Caco-2 (cell line): ENCODE measurements at regions not wholly inside any gene's neighbourhood (a gene's known extent, or its start where the extent isn't known, plus 50 kb on each side); places are given as distances from the start of the nearest gene placed in this dataset.
"Not testable (repeated sequence)": the region's sequence is repeated elsewhere in the genome, so short reads cannot be mapped to it uniquely, and the experiment has no call there.

Experiments used
- BruUV-seq: library from RNA; stranded (reverse); fragments of 400-500 nt; replicated peaks from 2 replicates; lab custom pipeline; 2021; lab: Mats Ljungman, UMichigan
- CTCF ChIA-PET: fragments of 300-600 bp; sonication (Branson Sonifier 250); formaldehyde crosslinking; loops from one replicate; lab custom pipeline; 2022; ENCODE audit warnings: antibody characterized with exemption; lab: Charles Lee
- POLR2A ChIA-PET: fragments of 300-600 bp; sonication (Branson Sonifier 250); formaldehyde crosslinking; loops from one replicate; lab custom pipeline; 2022; ENCODE audit warnings: antibody characterized with exemption; lab: Charles Lee
- DNase-seq, 2 experiments: peaks; one replicate each; pipeline versions ENCODE4 v3.0.0 to v3.0.0-alpha.2; 2020 to 2022
- H3K27me3 ChIP-seq: replicated peaks from 2 replicates; pipeline ENCODE4 v1.6.0; 2011; ENCODE audit warnings: low read length; ENCODE audit not compliant: control insufficient read depth, insufficient read depth
- H3K36me3 ChIP-seq: 2 replicates; pipeline ENCODE4 v1.5.1; 2011; ENCODE audit warnings: low read length; ENCODE audit not compliant: control insufficient read depth, insufficient read depth
- H3K4me1 ChIP-seq: fragments of 250-450 bp; sonication (Bioruptor Pico); 2 replicates; pipeline ENCODE4 v1.5.1; 2020; ENCODE audit warnings: mild to moderate bottlenecking
- H3K4me3 ChIP-seq: 2 replicates; pipeline ENCODE4 v1.5.1; 2011; ENCODE audit warnings: low read depth, mild to moderate bottlenecking, control low read depth, low read length
- H3K9me3 ChIP-seq: fragments of 250-450 bp; sonication (Bioruptor Pico); 2 replicates; pipeline ENCODE4 v1.5.1; 2020; ENCODE audit warnings: mild to moderate bottlenecking, moderate library complexity
- H3K27ac Mint-ChIP-seq: one replicate; pipeline ENCODE4 v1.8.0; 2022; ENCODE audit warnings: mixed read lengths; ENCODE audit not compliant: unreplicated experiment
- H3K27me3 Mint-ChIP-seq: one replicate; pipeline ENCODE4 v1.8.0; 2022; ENCODE audit warnings: mixed read lengths; ENCODE audit not compliant: insufficient read depth, unreplicated experiment
- H3K36me3 Mint-ChIP-seq: one replicate; pipeline ENCODE4 v1.8.0; 2022; ENCODE audit warnings: mild to moderate bottlenecking, mixed read lengths; ENCODE audit not compliant: insufficient read depth, unreplicated experiment
- H3K4me1 Mint-ChIP-seq: one replicate; pipeline ENCODE4 v1.8.0; 2022; ENCODE audit warnings: low read depth, mixed read lengths; ENCODE audit not compliant: unreplicated experiment
- H3K4me3 Mint-ChIP-seq: one replicate; pipeline ENCODE4 v1.8.0; 2022; ENCODE audit warnings: mild to moderate bottlenecking, moderate library complexity, mixed read lengths; ENCODE audit not compliant: unreplicated experiment
- H3K9me3 Mint-ChIP-seq: one replicate; pipeline ENCODE4 v1.8.0; 2022; ENCODE audit warnings: mixed read lengths; ENCODE audit not compliant: unreplicated experiment
- CTCF ChIP-seq, 2 experiments: fragments of 200-600 bp in 1 of 2; IDR thresholded peaks; 1 replicate in 1 of 2; 2 replicates in 1 of 2; pipeline versions ENCODE4 v1.5.1 to v1.8.0; 2011 to 2022; ENCODE audit warnings: antibody characterized with exemption in 1 of 2, control low read depth in 1 of 2, inconsistent platforms in 1 of 2, low read depth in 1 of 2, low read length in 1 of 2, mild to moderate bottlenecking in 1 of 2, moderate library complexity in 1 of 2; ENCODE audit not compliant: insufficient read depth in 1 of 2, severe bottlenecking in 1 of 2, unreplicated experiment in 1 of 2
- intact Hi-C: fragments of 100-400 bp; cut with micrococcal nuclease; formaldehyde crosslinking; loops from one replicate; pipeline ENCODE4 v1.10.0; 2022; ENCODE audit not compliant: unreplicated experiment

- Histone ChIP-seq H3K9me3 (no peaks in the 10 kb centered on the region), H3K4me1 (peaks cover 10% of the 10 kb centered on the region; the same call in 1 of the 2 replicates), H3K27me3 (no peaks in the 10 kb centered on the region), H3K4me3 (no peak overlapping the region), H3K36me3 (no peaks in the 10 kb centered on the region)
- Mint-ChIP-seq H3K27ac (no peak overlapping the region), H3K27me3 (no peaks in the 10 kb centered on the region), H3K9me3 (no peaks in the 10 kb centered on the region), H3K4me3 (no peak overlapping the region), H3K36me3 (no peaks in the 10 kb centered on the region), H3K4me1 (no peaks in the 10 kb centered on the region)
- TF ChIP-seq CTCF (IDR thresholded peaks at IDR 0.05; ENCODE audit: insufficient read depth in 1 of 2, low read depth in 1 of 2, low read length in 1 of 2, severe bottlenecking in 1 of 2, unreplicated experiment in 1 of 2), result no peak
- CTCF ChIA-PET, result no interaction called here
- no TSS peak for BruUV-seq
- POLR2A ChIA-PET, result no interaction called here
- intact Hi-C loops, result no loop called here
- no peak for DNase-seq
Measured at GRCh38 chr1:47537268-47537667, 99.4 kb downstream of the FOXD2 start.

- H3K9me3 Mint-ChIP-seq, result no peaks in the 10 kb centered on the region
- no peak for DNase-seq
- CTCF ChIA-PET, result no interaction called here
- intact Hi-C loops, result no loop called here
- no peak overlapping the region for H3K27ac Mint-ChIP-seq
- H3K27me3 ChIP-seq, result no peaks in the 10 kb centered on the region
- POLR2A ChIA-PET, result no interaction called here
- H3K36me3 ChIP-seq, result no peaks in the 10 kb centered on the region
- no peaks in the 10 kb centered on the region for H3K27me3 Mint-ChIP-seq
- H3K9me3 ChIP-seq, result no peaks in the 10 kb centered on the region
- H3K4me1 Mint-ChIP-seq, result peaks cover 2% of the 10 kb centered on the region
- no peaks in the 10 kb centered on the region for H3K36me3 Mint-ChIP-seq
- H3K4me1 ChIP-seq, result peaks cover 11% of the 10 kb centered on the region; the same call in 1 of the 2 replicates
- BruUV-seq, result no TSS peak
- H3K4me3 Mint-ChIP-seq, result no peak overlapping the region
- TF ChIP-seq CTCF (IDR thresholded peaks at IDR 0.05; ENCODE audit: insufficient read depth in 1 of 2, low read depth in 1 of 2, low read length in 1 of 2, severe bottlenecking in 1 of 2, unreplicated experiment in 1 of 2), result no peak
- H3K4me3 ChIP-seq, result no peak overlapping the region
Measured at GRCh38 chr1:47537966-47538365, 100.1 kb downstream of the FOXD2 start.

GRCh38 chr1:47538530-47538929 lies 100.7 kb downstream of the FOXD2 start:
- DNase-seq, H3K27ac Mint-ChIP-seq, H3K9me3 ChIP-seq, H3K36me3 ChIP-seq, BruUV-seq, H3K9me3 Mint-ChIP-seq, H3K36me3 Mint-ChIP-seq, H3K27me3 ChIP-seq, H3K27me3 Mint-ChIP-seq, CTCF ChIA-PET, POLR2A ChIA-PET, H3K4me3 Mint-ChIP-seq, H3K4me3 ChIP-seq, intact Hi-C loops, H3K4me1 Mint-ChIP-seq: not testable (repeated sequence)
- H3K4me1 ChIP-seq, result peaks cover 15% of the 10 kb centered on the region; the same call in 1 of the 2 replicates

- H3K9me3 ChIP-seq, H3K27me3 ChIP-seq, intact Hi-C loops, POLR2A ChIA-PET, H3K4me3 ChIP-seq, H3K27me3 Mint-ChIP-seq, BruUV-seq, H3K9me3 Mint-ChIP-seq, H3K36me3 Mint-ChIP-seq, H3K27ac Mint-ChIP-seq, H3K36me3 ChIP-seq, CTCF ChIA-PET, H3K4me3 Mint-ChIP-seq, DNase-seq: not testable (repeated sequence)
- H3K4me1 Mint-ChIP-seq, result peaks cover 29% of the 10 kb centered on the region
- H3K4me1 ChIP-seq, result peaks cover 17% of the 10 kb centered on the region
Measured at GRCh38 chr1:47541705-47542104, 103.9 kb downstream of the FOXD2 start.

- H3K4me1 Mint-ChIP-seq, result peaks cover 31% of the 10 kb centered on the region
- peaks cover 17% of the 10 kb centered on the region for H3K4me1 ChIP-seq
- H3K36me3 Mint-ChIP-seq, H3K9me3 Mint-ChIP-seq, DNase-seq, H3K4me3 ChIP-seq, intact Hi-C loops, H3K27me3 ChIP-seq, H3K9me3 ChIP-seq, H3K4me3 Mint-ChIP-seq, BruUV-seq, H3K27ac Mint-ChIP-seq, H3K27me3 Mint-ChIP-seq, CTCF ChIA-PET, H3K36me3 ChIP-seq: not testable (repeated sequence)
- POLR2A ChIA-PET, result interaction anchor here (0.6 kb wide), 1 partner anchor 35 kb away, joined by 3 read pairs; no protein-coding TSS in a partner anchor
Measured at GRCh38 chr1:47543089-47543488, 105.2 kb downstream of the FOXD2 start.
